A673 (cell line): ENCODE measurements at regions not wholly inside any gene's neighbourhood (a gene's known extent, or its start where the extent isn't known, plus 50 kb on each side); places are given as distances from the start of the nearest gene placed in this dataset.

Source experiments
- BruUV-seq: library from RNA; stranded (reverse); fragments of 400-500 nt; replicated peaks from 2 replicates; lab custom pipeline; 2021; lab: Mats Ljungman, UMichigan
- CTCF ChIA-PET: fragments of 300-600 bp; sonication (Branson Sonifier 250); formaldehyde crosslinking; loops from one replicate; lab custom pipeline; 2022; ENCODE audit warnings: antibody characterized with exemption; lab: Charles Lee
- POLR2A ChIA-PET: fragments of 300-600 bp; sonication (Branson Sonifier 250); formaldehyde crosslinking; loops from one replicate; lab custom pipeline; 2022; ENCODE audit warnings: antibody characterized with exemption; ENCODE audit not compliant: low non-redundant PET; lab: Charles Lee
- DNase-seq: peaks from one replicate; pipeline ENCODE4 v3.0.0-alpha.2; 2015; ENCODE audit warnings: low spot score
- H3K27ac ChIP-seq: fragments of 200-600 bp; sonication (generic); 2 replicates; pipeline ENCODE4 v1.5.1; 2016; ENCODE audit warnings: mixed run types, low read depth, mild to moderate bottlenecking, mixed read lengths, antibody characterized with exemption, low read length; ENCODE audit not compliant: poor library complexity, severe bottlenecking
- H3K27me3 ChIP-seq: fragments of 200-600 bp; sonication (generic); replicated peaks from 2 replicates; pipeline ENCODE4 v1.6.1; 2017; ENCODE audit warnings: mixed run types, low read depth, mild to moderate bottlenecking, mixed read lengths, antibody characterized with exemption, low read length; ENCODE audit not compliant: insufficient read depth, poor library complexity
- H3K36me3 ChIP-seq: fragments of 200-600 bp; sonication (generic); 2 replicates; pipeline ENCODE4 v1.6.1; 2016; ENCODE audit warnings: mixed run types, mild to moderate bottlenecking, mixed read lengths, antibody characterized with exemption, low read length; ENCODE audit not compliant: insufficient read depth, poor library complexity, severe bottlenecking
- H3K4me1 ChIP-seq: fragments of 200-600 bp; sonication (generic); 2 replicates; pipeline ENCODE4 v1.6.1; 2017; ENCODE audit warnings: mixed run types, mild to moderate bottlenecking, mixed read lengths, antibody characterized with exemption, low read length; ENCODE audit not compliant: insufficient read depth, poor library complexity, severe bottlenecking
- H3K4me3 ChIP-seq: fragments of 200-600 bp; sonication (generic); 2 replicates; pipeline ENCODE4 v1.5.1; 2016; ENCODE audit warnings: low read depth, mixed run types, mild to moderate bottlenecking, mixed read lengths, low read length; ENCODE audit not compliant: poor library complexity, severe bottlenecking
- H3K9me3 ChIP-seq: fragments of 200-600 bp; sonication (generic); 2 replicates; pipeline ENCODE4 v1.6.1; 2016; ENCODE audit warnings: mixed run types, low read depth, mild to moderate bottlenecking, mixed read lengths, antibody characterized with exemption, low read length; ENCODE audit not compliant: poor library complexity, severe bottlenecking
- EZH2 ChIP-seq: fragments of 200-600 bp; sonication (generic); IDR thresholded peaks from 2 replicates; pipeline ENCODE4 v1.6.1; 2017; ENCODE audit warnings: borderline replicate concordance, low read depth, mild to moderate bottlenecking, mixed read lengths, antibody characterized with exemption, low read length; ENCODE audit not compliant: poor library complexity, severe bottlenecking
- intact Hi-C: fragments of 100-400 bp; cut with micrococcal nuclease; formaldehyde crosslinking; loops from one replicate; pipeline ENCODE4 v1.10.0; 2022; ENCODE audit not compliant: unreplicated experiment
- TF ChIP-seq, protein P1 (sequence below): fragments of 300-800, 200-600 bp; sonication (generic); conservative IDR thresholded peaks from 2 replicates; pipeline ENCODE4 v1.5.1; 2017; ENCODE audit warnings: low read depth, mild to moderate bottlenecking, antibody characterized with exemption, low read length, moderate library complexity, mixed read lengths

DNA sequence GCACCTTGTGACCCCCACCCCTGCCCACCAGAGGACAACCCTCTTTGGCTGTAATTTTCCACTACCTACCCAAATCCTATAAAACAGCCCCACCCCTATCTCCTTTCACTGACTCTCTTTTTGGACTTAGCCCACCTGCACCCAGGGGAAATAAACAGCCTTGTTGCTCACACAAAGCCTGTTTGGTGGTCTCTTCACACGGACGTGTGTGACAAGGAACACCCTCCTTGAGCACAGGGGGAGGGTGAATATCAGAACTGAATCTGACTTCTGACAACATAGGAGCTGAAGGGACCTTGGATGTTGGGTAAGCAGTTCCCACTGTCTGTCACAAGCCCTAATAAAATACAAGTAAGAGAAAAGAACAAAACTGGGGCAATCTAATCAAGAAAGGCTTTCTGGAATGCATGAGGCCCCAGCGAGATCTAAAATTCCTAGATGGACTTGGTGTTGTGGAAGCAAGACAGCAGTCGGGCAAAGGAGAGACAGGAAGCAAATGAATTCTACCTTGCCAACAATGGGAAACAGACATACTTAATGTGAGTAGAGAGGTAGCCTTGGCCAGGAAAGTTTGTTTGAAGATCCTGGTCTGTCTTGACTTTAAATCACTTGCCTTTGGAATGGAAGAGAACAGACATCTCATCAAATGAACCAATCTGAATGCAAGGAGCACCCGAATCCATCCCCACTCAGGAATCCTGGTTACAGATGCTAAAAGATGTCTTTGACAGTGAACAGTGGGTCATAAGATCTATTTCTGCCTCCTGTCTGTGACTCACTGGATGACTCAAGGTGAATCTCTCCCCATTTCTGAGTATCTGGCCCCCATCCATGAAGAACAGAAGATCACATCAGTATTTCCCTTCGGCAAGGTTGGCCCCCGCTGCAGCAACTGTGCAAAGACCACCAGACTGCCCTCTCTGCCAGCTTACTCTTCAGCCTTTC, 53.3 kb downstream of the OLFML3 start:
- no TSS peak for BruUV-seq
- no peaks in the 10 kb centered on the region for H3K27me3 ChIP-seq
- no peaks in the 10 kb centered on the region for H3K9me3 ChIP-seq
- H3K27ac ChIP-seq = no peak overlapping the region
- TF ChIP-seq, protein P1, sequence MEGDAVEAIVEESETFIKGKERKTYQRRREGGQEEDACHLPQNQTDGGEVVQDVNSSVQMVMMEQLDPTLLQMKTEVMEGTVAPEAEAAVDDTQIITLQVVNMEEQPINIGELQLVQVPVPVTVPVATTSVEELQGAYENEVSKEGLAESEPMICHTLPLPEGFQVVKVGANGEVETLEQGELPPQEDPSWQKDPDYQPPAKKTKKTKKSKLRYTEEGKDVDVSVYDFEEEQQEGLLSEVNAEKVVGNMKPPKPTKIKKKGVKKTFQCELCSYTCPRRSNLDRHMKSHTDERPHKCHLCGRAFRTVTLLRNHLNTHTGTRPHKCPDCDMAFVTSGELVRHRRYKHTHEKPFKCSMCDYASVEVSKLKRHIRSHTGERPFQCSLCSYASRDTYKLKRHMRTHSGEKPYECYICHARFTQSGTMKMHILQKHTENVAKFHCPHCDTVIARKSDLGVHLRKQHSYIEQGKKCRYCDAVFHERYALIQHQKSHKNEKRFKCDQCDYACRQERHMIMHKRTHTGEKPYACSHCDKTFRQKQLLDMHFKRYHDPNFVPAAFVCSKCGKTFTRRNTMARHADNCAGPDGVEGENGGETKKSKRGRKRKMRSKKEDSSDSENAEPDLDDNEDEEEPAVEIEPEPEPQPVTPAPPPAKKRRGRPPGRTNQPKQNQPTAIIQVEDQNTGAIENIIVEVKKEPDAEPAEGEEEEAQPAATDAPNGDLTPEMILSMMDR = no peak
- TF ChIP-seq EZH2 = no peak
- no peak for DNase-seq
- ChIA-PET CTCF (interaction anchor here (0.6 to 1.0 kb wide), 2 partner anchors 30 to 250 kb away, joined by 3 read pairs; no protein-coding TSS in a partner anchor), POLR2A (no interaction called here)
- no peaks in the 10 kb centered on the region for H3K36me3 ChIP-seq
- intact Hi-C loops = no loop called here
- H3K4me1 ChIP-seq = no peaks in the 10 kb centered on the region
- H3K4me3 ChIP-seq = no peak overlapping the region

DNA sequence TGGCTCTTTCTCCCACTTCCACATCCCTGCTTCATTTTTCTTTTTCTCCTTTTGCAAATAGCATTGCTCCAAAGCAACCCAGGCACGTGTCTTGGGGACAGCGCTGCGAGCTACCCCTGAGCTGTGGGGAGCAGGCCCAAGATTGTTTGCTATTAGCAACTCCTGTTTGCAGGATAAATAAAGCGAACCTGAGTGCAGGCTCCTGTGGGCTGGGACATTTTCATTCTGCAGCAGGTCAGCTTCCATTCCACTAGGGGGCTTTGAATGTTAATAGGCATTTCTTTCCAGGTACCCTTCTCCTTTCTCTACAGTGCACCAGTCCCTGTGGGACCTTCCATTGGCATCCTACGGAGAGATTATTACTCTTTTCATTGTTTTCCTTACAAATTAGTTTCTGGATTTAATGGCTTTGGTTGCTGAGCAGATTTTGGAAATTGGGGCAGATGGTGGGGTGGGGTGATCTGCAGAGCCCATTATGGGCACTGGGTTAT, 54.0 kb downstream of the OLFML3 start:
- intact Hi-C loops = no loop called here
- TF ChIP-seq EZH2 = no peak
- TF ChIP-seq, protein P1 = peak; percentile 64
- CTCF ChIA-PET = interaction anchor here (0.6 to 1.0 kb wide), 2 partner anchors 29 to 250 kb away, joined by 3 read pairs; no protein-coding TSS in a partner anchor
- H3K27me3 ChIP-seq = no peaks in the 10 kb centered on the region
- POLR2A ChIA-PET = interaction anchor here (0.6 kb wide), 1 partner anchor 483 kb away, joined by 4 read pairs; no protein-coding TSS in a partner anchor
- DNase-seq = peak; percentile 60
- H3K4me1 ChIP-seq = no peaks in the 10 kb centered on the region
- H3K4me3 ChIP-seq = no peak overlapping the region
- no peaks in the 10 kb centered on the region for H3K9me3 ChIP-seq
- no peak overlapping the region for H3K27ac ChIP-seq
- no TSS peak for BruUV-seq
- H3K36me3 ChIP-seq = no peaks in the 10 kb centered on the region

DNA sequence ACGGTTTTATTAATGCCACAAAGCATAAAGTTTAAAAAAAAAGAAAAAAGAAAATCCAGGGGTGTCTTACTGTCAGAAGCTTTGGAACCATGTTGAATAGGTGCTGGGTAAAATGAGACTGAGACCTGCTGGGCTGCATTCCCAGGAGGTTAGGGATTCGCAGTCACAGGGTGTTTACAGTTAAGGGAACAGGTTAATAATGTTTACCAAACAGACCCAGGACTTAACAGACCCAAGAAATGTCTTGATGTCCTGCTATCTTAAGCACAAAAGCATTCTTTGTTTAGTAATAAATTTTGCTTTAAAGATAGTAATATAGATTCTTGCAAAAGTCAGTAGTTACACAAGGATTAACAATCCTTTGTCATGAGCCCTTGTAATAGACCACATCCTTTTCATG, 54.7 kb downstream of the OLFML3 start:
- Histone ChIP-seq H3K4me1 (no peaks in the 10 kb centered on the region), H3K4me3 (no peak overlapping the region), H3K36me3 (no peaks in the 10 kb centered on the region), H3K27ac (no peak overlapping the region), H3K9me3 (no peaks in the 10 kb centered on the region), H3K27me3 (no peaks in the 10 kb centered on the region)
- no TSS peak for BruUV-seq
- CTCF ChIA-PET = no interaction called here
- POLR2A ChIA-PET = no interaction called here
- DNase-seq = no peak
- TF ChIP-seq, protein P1 = no peak
- TF ChIP-seq EZH2 = no peak
- intact Hi-C loops = no loop called here
